COLO668 (cell line): ENCODE measurements at regions not wholly inside any gene's neighbourhood (a gene's known extent, or its start where the extent isn't known, plus 50 kb on each side); places are given as distances from the start of the nearest gene placed in this dataset.

Experiments used
- DNase-seq: peaks from one replicate; lab custom pipeline; 2025; ENCODE audit not compliant: unreplicated experiment; lab: John Stamatoyannopoulos, UW

DNA sequence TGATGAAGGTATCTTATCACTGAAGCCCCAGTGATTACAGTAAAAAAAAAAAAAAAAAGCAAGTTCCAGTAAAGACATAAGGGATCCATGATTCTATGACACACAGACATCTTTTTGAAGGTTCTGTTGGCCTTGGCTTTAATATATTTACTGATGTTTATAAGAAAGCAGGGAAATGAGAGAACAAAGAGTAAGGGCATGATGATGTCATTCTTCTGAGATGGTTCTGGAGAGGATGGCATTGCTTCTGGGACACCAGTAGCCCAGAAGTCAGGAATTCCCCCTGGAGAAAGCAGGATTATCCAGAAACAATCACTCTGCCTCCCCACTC lies 233.6 kb downstream of the FAM76B start:
- DNase-seq = no peak

- DNase-seq = no peak
These were observed 234.7 kb downstream of the FAM76B start for GRCh38 chr11:95554911-95555310.

- DNase-seq = no peak
These were observed 240.3 kb downstream of the FAM76B start for GRCh38 chr11:95549301-95549700.

- no peak for DNase-seq
These were observed 241.2 kb downstream of the FAM76B start for GRCh38 chr11:95548416-95548815.

DNA sequence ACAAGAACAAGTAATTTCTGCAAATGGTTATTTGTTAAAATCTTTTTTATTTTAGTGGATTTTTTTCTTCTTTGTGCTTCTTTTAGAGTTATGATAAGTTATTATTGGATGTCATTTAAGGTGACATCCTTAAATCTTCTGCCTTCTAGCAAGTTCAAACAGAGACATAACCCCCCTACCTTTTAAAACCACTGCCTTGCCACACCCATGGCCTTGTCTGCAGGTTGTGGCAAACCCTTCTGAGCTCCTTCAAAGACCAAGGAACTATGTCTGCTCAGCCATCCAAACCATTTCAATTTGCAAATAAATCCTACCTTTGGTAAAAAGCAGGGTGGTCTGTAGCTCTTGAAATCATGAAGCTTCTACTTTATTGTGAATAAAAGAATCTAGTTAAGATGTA lies 241.6 kb downstream of the FAM76B start:
- DNase-seq = no peak

DNA sequence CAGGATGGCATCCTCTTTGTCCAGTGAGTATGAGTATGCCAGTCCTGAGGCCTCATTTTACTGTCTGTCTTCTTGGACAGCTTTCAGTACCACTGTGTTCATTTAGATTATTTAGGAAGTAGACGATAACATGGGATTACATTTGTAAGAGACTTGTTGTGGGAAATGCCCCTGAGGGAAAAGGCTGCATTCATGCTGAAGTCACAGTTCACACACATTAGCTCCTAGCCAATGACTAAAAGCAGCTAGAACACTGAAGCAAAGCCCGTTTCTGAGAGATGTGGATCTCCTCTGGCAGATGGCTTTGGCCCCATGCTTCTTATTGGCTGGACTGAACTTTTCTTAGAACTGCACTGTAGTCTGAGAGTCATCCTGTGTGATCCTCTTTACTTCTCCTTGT lies 242.4 kb downstream of the FAM76B start:
- DNase-seq = no peak

DNA sequence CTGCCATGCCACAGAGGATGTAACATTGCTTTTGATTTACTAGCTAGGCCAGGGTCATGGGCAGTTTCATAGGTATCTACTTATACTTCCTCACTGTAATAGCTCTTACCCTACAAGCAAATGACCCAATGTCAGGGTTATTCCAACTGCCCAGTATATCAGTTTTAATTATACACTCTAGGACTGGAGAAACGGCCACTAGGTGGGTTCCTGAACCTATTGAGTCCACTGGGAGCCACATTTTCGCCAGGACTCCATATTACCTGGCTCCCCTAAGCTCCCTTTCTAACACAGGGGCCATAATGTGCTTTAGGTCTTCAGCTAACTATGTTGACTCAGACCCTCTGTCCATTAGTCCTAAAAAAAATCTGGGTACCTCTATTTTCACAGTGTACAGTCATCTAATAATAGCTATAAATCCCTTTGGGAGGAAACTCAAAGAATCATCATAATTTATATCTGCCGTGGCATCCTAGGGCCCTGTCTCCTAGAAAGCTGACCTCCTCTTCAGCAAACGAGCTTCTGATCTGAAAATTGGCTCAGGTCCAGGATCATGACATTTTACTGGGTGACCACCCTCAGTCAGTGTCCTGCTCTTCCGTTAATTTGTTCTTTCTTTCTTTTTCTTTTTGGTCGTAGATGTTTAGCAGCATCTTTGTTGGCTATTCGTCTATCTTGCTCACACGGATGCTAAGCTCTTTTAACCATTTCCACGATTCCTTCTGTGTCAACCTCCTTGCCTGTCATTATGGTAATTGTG lies 244.3 kb downstream of the FAM76B start:
- DNase-seq = no peak

DNA sequence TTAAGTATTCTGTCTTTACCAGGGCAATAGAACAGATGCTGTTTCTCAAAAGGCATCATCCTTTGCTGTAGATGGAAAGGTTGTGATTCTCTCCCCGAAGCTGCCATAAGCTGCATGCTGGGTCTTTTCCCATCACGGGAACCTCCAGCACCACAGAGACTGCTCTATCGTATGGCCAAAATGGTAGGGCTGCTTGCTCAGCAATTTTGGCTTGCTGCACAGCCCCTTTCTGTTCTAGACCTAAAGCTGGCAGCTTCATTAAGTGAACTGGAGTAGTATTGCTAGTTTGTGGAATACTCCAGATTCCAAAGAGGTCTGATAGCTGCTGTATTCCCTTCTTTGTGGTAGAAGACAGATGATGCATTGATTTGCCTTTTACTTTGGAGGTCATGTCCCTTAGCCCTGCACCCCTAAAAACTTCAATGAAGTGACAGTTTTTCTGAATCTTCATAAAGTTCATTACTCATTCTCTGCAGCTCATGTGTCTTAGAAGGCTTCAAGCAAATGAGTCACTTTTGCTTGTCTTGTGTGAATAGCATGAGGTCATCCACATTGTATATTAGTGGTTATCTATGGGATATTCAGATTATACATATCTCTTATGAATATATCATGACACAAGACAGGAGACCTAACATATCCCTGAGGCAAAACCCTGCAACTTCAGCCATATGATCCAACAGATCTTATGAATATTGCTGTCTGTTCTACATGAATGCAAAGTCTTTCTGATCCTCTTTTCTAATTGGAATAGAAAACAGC lies 245.3 kb downstream of the FAM76B start:
- no peak for DNase-seq

- DNase-seq = no peak
These were observed 246.6 kb downstream of the FAM76B start for GRCh38 chr11:95542868-95543551.

GRCh38 chr11:95541715-95542114 lies 247.9 kb downstream of the FAM76B start:
- no peak for DNase-seq

DNA sequence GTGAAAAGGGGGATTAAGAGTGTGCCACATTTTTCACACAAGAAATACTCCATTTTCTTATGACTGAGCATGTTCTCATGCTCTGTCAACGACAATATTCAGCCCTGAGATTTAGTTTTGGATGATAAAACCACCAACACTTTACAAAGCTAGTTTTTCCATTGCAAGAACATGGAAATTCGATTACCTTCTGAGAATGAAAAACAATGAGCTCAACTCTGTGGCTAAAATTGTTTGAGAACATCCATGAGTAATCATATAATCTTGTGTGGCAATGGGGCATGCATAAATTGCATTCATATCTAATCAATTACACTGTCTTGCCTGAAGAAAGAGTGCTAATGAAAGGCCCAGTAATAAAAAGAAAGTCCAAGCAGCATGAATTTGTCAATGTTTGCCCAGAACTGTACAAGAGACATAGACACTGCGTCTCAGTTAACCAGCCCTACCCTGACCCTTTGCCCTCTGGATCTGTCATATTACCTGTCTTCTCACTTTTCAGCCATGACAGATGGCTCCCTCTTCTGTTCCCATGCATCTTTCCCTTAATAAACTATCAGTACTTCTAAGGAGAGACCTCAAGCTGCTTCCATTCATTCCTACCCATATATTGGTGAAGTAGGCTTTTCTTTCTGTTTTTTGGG lies 253.4 kb downstream of the FAM76B start:
- no peak for DNase-seq

DNA sequence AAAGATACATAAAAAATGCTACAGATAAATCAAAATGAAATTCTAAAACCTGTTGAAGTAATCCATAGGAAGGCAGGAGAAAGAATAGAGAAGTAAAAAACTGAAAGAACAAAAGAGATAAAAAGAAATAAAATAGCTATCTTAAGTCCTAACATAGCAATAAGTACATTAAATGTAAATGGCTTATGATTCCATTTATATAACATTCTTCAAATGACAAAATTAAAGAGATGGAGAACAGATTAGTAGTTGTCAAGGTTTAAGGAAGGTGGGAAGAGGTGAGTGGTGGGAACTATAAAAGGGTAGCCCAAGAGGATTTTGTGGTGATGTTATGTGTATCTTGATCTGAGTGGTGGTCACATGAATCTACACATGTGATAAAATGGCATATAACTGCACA lies 254.8 kb downstream of the FAM76B start:
- no peak for DNase-seq

DNA sequence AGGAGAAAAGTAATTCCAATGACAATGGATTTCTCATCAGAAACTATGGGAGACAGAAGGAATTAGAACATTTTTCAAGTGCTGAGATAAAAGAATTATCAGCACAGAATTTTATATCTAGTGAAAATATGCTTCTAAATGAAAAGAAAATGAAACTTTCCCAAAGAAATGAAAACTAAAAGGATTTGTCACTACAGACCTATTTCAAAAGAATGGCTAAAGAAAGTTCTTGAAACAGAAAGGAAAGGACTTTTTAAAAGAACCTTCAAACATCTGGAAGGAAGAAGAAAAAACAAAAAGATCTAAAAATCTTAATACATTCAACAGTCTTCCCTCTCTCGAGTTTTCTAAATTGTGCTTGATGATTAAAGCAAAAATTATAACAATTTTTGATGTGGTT lies 255.4 kb downstream of the FAM76B start:
- DNase-seq = no peak

DNA sequence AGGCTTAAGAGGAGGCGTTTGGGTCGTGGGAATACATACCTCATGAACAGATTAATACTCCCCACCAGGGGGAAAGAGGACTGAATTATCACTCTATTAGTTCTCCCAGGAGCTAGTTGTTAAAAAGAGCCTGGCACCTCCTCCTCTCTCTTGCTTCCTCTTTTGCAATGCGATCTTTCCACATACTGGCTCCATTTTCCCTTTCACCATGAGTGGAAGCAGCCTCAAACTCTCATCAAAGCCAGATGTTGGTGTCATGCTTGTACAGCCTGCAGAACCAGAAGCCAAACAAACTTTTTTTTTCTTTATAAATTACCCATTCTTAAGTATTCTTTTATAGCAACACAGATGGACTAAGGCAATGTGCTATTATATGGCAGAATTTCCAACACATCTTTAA lies 258.5 kb downstream of the FAM76B start:
- no peak for DNase-seq

GRCh38 chr11:95524314-95525036 lies 265.1 kb downstream of the FAM76B start:
- DNase-seq = no peak

DNA sequence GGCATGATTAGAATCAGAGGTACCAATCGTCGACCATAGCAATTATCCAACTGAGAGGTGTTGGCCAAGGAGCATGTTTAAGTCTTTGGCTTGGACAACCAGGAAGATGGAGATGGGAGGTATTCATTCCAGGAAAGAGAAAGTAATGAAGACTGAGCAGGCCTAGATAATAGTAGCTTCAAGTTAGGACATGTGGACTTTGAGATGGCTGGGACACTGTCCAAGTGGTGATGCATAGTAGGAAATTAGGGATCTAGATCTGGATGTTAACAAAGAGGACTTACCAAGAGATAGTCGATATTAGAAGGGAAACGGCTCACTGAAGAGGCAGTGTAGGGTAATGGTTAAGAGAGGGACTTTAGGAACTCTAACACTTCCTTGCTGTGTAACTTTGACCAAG lies 266.7 kb downstream of the FAM76B start:
- DNase-seq = no peak

- DNase-seq = no peak
These were observed 267.7 kb downstream of the FAM76B start for GRCh38 chr11:95521862-95522261.

DNA sequence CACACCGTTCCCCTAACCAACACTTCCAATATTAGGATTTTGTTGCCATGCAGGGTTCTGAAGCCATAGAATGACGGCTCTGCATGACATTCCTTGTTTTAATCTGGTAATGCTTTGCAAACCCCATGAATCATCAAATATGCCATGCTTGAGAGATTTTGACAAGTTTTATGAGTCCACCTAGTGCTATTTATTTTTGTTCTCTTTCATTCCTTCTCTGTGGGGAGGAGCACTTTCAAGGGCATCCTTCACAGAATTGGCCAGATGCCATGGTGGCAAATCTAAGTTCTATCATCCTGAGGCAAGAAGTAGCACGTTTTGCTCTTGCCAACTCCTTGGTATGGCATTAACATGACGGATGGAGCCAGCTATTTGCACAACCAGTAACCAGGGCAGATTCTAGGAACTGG lies 268.4 kb downstream of the FAM76B start:
- no peak for DNase-seq

- no peak for DNase-seq
These were observed 269.0 kb downstream of the FAM76B start for GRCh38 chr11:95520369-95521132.

- no peak for DNase-seq
These were observed 269.7 kb downstream of the FAM76B start for GRCh38 chr11:95519912-95520311.
